HEK293 (cell line): ENCODE measurements at regions not wholly inside any gene's neighbourhood (a gene's known extent, or its start where the extent isn't known, plus 50 kb on each side); places are given as distances from the start of the nearest gene placed in this dataset.

Experiments
- BCL11A ChIP-seq: fragments of 450-650 bp; formaldehyde crosslinking; IDR thresholded peaks from 2 replicates; pipeline ENCODE4 v1.5.1; 2016; ENCODE audit warnings: low read depth, missing biosample characterization, missing genetic modification characterization
- EGR2 ChIP-seq: fragments of 450-650 bp; formaldehyde crosslinking; IDR thresholded peaks from 2 replicates; pipeline ENCODE4 v1.5.1; 2016; ENCODE audit warnings: low read depth, missing biosample characterization, missing genetic modification characterization
- REPIN1 ChIP-seq: fragments of 450-650 bp; formaldehyde crosslinking; IDR thresholded peaks from 2 replicates; pipeline ENCODE4 v1.5.1; 2017; ENCODE audit warnings: missing biosample characterization, missing genetic modification characterization, low read depth
- SALL2 ChIP-seq: fragments of 450-650 bp; formaldehyde crosslinking; IDR thresholded peaks from 2 replicates; pipeline ENCODE4 v1.5.0; 2017; ENCODE audit warnings: missing biosample characterization, mild to moderate bottlenecking, missing genetic modification characterization, borderline replicate concordance
- SP2 ChIP-seq: fragments of 450-650 bp; formaldehyde crosslinking; IDR thresholded peaks from 2 replicates; pipeline ENCODE4 v1.5.1; 2016; ENCODE audit warnings: missing biosample characterization, missing genetic modification characterization
- TCF7L2 ChIP-seq: IDR thresholded peaks from 2 replicates; pipeline ENCODE4 v1.6.1; 2011; ENCODE audit warnings: low read depth, mild to moderate bottlenecking, inconsistent platforms, low read length, moderate library complexity, borderline replicate concordance
- ZNF10 ChIP-seq: fragments of 450-650 bp; formaldehyde crosslinking; IDR thresholded peaks from 2 replicates; pipeline ENCODE4 v1.5.1; 2017; ENCODE audit warnings: missing biosample characterization, missing genetic modification characterization
- ZNF155 ChIP-seq: fragments of 450-650 bp; formaldehyde crosslinking; IDR thresholded peaks from 2 replicates; pipeline ENCODE4 v1.5.1; 2016; ENCODE audit warnings: missing biosample characterization, missing genetic modification characterization
- ZNF169 ChIP-seq: fragments of 450-650 bp; formaldehyde crosslinking; IDR thresholded peaks from 2 replicates; pipeline ENCODE4 v1.5.1; 2016; ENCODE audit warnings: missing biosample characterization, missing genetic modification characterization
- ZNF2 ChIP-seq: fragments of 450-650 bp; formaldehyde crosslinking; IDR thresholded peaks from 2 replicates; pipeline ENCODE4 v1.5.1; 2016; ENCODE audit warnings: missing biosample characterization, missing genetic modification characterization
- ZNF214 ChIP-seq: fragments of 450-650 bp; formaldehyde crosslinking; IDR thresholded peaks from 2 replicates; pipeline ENCODE4 v1.5.1; 2017; ENCODE audit warnings: missing biosample characterization, mild to moderate bottlenecking, missing genetic modification characterization, borderline replicate concordance
- ZNF324 ChIP-seq: fragments of 450-650 bp; formaldehyde crosslinking; IDR thresholded peaks from 2 replicates; pipeline ENCODE4 v1.5.1; 2016; ENCODE audit warnings: missing biosample characterization, missing genetic modification characterization
- ZNF354C ChIP-seq: fragments of 450-650 bp; formaldehyde crosslinking; IDR thresholded peaks from 2 replicates; pipeline ENCODE4 v1.5.1; 2016; ENCODE audit warnings: missing biosample characterization, missing genetic modification characterization, low read depth, borderline replicate concordance
- ZNF366 ChIP-seq: fragments of 450-650 bp; formaldehyde crosslinking; conservative IDR thresholded peaks from 2 replicates; pipeline ENCODE4 v1.5.1; 2016; ENCODE audit warnings: missing biosample characterization, missing genetic modification characterization
- ZNF433 ChIP-seq: fragments of 450-650 bp; formaldehyde crosslinking; IDR thresholded peaks from 2 replicates; pipeline ENCODE4 v1.5.1; 2016; ENCODE audit warnings: missing biosample characterization, missing genetic modification characterization, low read depth
- ZNF501 ChIP-seq: fragments of 450-650 bp; formaldehyde crosslinking; IDR thresholded peaks from 2 replicates; pipeline ENCODE4 v1.5.1; 2016; ENCODE audit warnings: missing biosample characterization, missing genetic modification characterization
- ZNF530 ChIP-seq: fragments of 450-650 bp; formaldehyde crosslinking; IDR thresholded peaks from 2 replicates; pipeline ENCODE4 v1.5.1; 2016; ENCODE audit warnings: low read depth, missing biosample characterization, missing genetic modification characterization
- ZNF549 ChIP-seq: fragments of 450-650 bp; IDR thresholded peaks from 2 replicates; pipeline ENCODE4 v1.5.1; 2018; ENCODE audit warnings: missing biosample characterization, missing genetic modification characterization, mild to moderate bottlenecking, inconsistent platforms, moderate library complexity
- ZNF580 ChIP-seq: fragments of 450-650 bp; formaldehyde crosslinking; IDR thresholded peaks from 2 replicates; pipeline ENCODE4 v1.5.1; 2016; ENCODE audit warnings: missing biosample characterization, missing genetic modification characterization
- ZNF658 ChIP-seq: fragments of 450-650 bp; formaldehyde crosslinking; IDR thresholded peaks from 2 replicates; pipeline ENCODE4; 2016; ENCODE audit warnings: missing biosample characterization, missing genetic modification characterization
- ZNF785 ChIP-seq: fragments of 450-650 bp; formaldehyde crosslinking; IDR thresholded peaks from 2 replicates; pipeline ENCODE4 v1.5.1; 2016; ENCODE audit warnings: missing biosample characterization, missing genetic modification characterization
- ZNF830 ChIP-seq: fragments of 450-650 bp; IDR thresholded peaks from 2 replicates; pipeline ENCODE4 v1.5.0; 2018; ENCODE audit warnings: missing biosample characterization, missing genetic modification characterization, low read depth, mild to moderate bottlenecking, moderate library complexity
- ZNF843 ChIP-seq: fragments of 450-650 bp; formaldehyde crosslinking; IDR thresholded peaks from 2 replicates; pipeline ENCODE4 v1.5.1; 2016; ENCODE audit warnings: missing biosample characterization, missing genetic modification characterization
- ZSCAN18 ChIP-seq: fragments of 450-650 bp; formaldehyde crosslinking; IDR thresholded peaks from 2 replicates; pipeline ENCODE4 v1.5.1; 2016; ENCODE audit warnings: missing biosample characterization, missing genetic modification characterization
- TF ChIP-seq, protein P1 (sequence below): fragments of 450-650 bp; formaldehyde crosslinking; optimal IDR thresholded peaks from 2 replicates; pipeline ENCODE3; 2016; ENCODE audit warnings: missing biosample characterization, mild to moderate bottlenecking, missing genetic modification characterization
- TF ChIP-seq, protein P2 (sequence below): fragments of 450-650 bp; formaldehyde crosslinking; IDR thresholded peaks from 2 replicates; pipeline ENCODE4 v1.5.1; 2016; ENCODE audit warnings: missing biosample characterization, missing genetic modification characterization
- TF ChIP-seq, protein P3 (sequence below): fragments of 450-650 bp; formaldehyde crosslinking; IDR thresholded peaks from 2 replicates; pipeline ENCODE4 v1.5.1; 2016; ENCODE audit warnings: missing biosample characterization, missing genetic modification characterization

- TF ChIP-seq ZNF830 (no peak), ZSCAN18 (tag by site-specific recombination) (no peak), ZNF530 (tag by site-specific recombination) (no peak), ZNF501 (0 out of 2 replicates have a peak, but pooled peaks have one; percentile 27), ZNF214 (tag by site-specific recombination) (no peak; the same call in 1 of the 2 replicates), ZNF843 (tag by site-specific recombination) (peak; percentile 99), SP2 (tag by site-specific recombination) (peak; percentile 14; the same call in 1 of the 2 replicates), ZNF10 (tag by site-specific recombination) (peak; percentile 55; the same call in 1 of the 2 replicates), ZNF580 (tag by site-specific recombination) (peak; percentile 88), ZNF169 (tag by site-specific recombination) (no peak), ZNF324 (tag by site-specific recombination) (no peak), ZNF658 (tag by site-specific recombination) (no peak), ZNF785 (tag by site-specific recombination) (no peak), REPIN1 (tag by site-specific recombination) (no peak), ZNF433 (tag by site-specific recombination) (no peak), TCF7L2 (peak; percentile 98), ZNF549 (no peak), ZNF155 (no peak), SALL2 (no peak), ZNF2 (tag by site-specific recombination) (no peak), ZNF366 (tag by site-specific recombination) (peak; percentile 95), BCL11A (tag by site-specific recombination) (peak; percentile 91), ZNF354C (tag by site-specific recombination) (no peak), EGR2 (tag by site-specific recombination) (no peak)
- TF ChIP-seq, protein P1, sequence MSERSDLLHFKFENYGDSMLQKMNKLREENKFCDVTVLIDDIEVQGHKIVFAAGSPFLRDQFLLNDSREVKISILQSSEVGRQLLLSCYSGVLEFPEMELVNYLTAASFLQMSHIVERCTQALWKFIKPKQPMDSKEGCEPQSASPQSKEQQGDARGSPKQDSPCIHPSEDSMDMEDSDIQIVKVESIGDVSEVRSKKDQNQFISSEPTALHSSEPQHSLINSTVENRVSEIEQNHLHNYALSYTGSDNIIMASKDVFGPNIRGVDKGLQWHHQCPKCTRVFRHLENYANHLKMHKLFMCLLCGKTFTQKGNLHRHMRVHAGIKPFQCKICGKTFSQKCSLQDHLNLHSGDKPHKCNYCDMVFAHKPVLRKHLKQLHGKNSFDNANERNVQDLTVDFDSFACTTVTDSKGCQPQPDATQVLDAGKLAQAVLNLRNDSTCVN (tag by site-specific recombination), result no peak
- TF ChIP-seq, protein P2, sequence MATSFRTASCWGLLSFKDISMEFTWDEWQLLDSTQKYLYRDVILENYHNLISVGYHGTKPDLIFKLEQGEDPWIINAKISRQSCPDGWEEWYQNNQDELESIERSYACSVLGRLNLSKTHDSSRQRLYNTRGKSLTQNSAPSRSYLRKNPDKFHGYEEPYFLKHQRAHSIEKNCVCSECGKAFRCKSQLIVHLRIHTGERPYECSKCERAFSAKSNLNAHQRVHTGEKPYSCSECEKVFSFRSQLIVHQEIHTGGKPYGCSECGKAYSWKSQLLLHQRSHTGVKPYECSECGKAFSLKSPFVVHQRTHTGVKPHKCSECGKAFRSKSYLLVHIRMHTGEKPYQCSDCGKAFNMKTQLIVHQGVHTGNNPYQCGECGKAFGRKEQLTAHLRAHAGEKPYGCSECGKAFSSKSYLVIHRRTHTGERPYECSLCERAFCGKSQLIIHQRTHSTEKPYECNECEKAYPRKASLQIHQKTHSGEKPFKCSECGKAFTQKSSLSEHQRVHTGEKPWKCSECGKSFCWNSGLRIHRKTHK (tag by site-specific recombination), result no peak
- TF ChIP-seq, protein P3, sequence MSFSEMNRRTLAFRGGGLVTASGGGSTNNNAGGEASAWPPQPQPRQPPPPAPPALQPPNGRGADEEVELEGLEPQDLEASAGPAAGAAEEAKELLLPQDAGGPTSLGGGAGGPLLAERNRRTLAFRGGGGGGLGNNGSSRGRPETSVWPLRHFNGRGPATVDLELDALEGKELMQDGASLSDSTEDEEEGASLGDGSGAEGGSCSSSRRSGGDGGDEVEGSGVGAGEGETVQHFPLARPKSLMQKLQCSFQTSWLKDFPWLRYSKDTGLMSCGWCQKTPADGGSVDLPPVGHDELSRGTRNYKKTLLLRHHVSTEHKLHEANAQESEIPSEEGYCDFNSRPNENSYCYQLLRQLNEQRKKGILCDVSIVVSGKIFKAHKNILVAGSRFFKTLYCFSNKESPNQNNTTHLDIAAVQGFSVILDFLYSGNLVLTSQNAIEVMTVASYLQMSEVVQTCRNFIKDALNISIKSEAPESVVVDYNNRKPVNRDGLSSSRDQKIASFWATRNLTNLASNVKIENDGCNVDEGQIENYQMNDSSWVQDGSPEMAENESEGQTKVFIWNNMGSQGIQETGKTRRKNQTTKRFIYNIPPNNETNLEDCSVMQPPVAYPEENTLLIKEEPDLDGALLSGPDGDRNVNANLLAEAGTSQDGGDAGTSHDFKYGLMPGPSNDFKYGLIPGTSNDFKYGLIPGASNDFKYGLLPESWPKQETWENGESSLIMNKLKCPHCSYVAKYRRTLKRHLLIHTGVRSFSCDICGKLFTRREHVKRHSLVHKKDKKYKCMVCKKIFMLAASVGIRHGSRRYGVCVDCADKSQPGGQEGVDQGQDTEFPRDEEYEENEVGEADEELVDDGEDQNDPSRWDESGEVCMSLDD (tag by site-specific recombination), result no peak
Measured at GRCh38 chr4:19823781-19824180, 427.9 kb upstream of the SLIT2 start (continued).
